ENCODE measurements at regions not wholly inside any gene's neighbourhood (a gene's known extent, or its start where the extent isn't known, plus 50 kb on each side); places are given as distances from the start of the nearest gene placed in this dataset.

DNA sequence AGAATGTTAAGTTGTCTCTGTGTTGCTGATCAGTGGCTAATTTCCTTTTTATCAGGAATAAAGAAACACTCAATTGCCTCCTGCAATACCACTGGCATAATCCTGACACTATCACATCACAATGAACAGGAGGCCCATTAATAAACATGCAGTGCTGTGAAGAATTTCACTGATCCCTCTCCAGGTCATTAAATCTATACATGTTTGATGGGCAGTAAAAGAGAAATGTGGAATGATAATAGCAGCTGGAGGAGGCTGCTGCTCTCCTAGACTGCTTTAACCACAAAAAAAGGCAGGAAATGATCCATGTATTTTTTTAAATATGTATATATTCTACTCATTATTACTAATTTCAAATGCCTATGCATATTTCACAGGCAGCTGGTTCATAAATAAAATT is 202.1 kb downstream of the CENPC start:
- TF ChIP-seq, protein P1, sequence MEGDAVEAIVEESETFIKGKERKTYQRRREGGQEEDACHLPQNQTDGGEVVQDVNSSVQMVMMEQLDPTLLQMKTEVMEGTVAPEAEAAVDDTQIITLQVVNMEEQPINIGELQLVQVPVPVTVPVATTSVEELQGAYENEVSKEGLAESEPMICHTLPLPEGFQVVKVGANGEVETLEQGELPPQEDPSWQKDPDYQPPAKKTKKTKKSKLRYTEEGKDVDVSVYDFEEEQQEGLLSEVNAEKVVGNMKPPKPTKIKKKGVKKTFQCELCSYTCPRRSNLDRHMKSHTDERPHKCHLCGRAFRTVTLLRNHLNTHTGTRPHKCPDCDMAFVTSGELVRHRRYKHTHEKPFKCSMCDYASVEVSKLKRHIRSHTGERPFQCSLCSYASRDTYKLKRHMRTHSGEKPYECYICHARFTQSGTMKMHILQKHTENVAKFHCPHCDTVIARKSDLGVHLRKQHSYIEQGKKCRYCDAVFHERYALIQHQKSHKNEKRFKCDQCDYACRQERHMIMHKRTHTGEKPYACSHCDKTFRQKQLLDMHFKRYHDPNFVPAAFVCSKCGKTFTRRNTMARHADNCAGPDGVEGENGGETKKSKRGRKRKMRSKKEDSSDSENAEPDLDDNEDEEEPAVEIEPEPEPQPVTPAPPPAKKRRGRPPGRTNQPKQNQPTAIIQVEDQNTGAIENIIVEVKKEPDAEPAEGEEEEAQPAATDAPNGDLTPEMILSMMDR (IDR thresholded peaks at IDR 0.05; ENCODE audit: low read length) = no peak
- TF ChIP-seq EZH2 (optimal IDR thresholded peaks at IDR 0.05; ENCODE audit: low read depth, low read length) (no peak), EZH2phosphoT487 (IDR thresholded peaks at IDR 0.05; ENCODE audit: low read length) (no peak)

Data from MM.1S (cell line).